ENCODE measurements at regions not wholly inside any gene's neighbourhood (a gene's known extent, or its start where the extent isn't known, plus 50 kb on each side); places are given as distances from the start of the nearest gene placed in this dataset.

- TF ChIP-seq ZFX (IDR thresholded peaks at IDR 0.05): no peak
- TF ChIP-seq, protein P1, sequence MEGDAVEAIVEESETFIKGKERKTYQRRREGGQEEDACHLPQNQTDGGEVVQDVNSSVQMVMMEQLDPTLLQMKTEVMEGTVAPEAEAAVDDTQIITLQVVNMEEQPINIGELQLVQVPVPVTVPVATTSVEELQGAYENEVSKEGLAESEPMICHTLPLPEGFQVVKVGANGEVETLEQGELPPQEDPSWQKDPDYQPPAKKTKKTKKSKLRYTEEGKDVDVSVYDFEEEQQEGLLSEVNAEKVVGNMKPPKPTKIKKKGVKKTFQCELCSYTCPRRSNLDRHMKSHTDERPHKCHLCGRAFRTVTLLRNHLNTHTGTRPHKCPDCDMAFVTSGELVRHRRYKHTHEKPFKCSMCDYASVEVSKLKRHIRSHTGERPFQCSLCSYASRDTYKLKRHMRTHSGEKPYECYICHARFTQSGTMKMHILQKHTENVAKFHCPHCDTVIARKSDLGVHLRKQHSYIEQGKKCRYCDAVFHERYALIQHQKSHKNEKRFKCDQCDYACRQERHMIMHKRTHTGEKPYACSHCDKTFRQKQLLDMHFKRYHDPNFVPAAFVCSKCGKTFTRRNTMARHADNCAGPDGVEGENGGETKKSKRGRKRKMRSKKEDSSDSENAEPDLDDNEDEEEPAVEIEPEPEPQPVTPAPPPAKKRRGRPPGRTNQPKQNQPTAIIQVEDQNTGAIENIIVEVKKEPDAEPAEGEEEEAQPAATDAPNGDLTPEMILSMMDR (conservative IDR thresholded peaks at IDR 0.05): no peak
Measured at GRCh38 chr10:130642926-130643325, 506.7 kb downstream of the GLRX3 start.

GRCh38 chr10:130647341-130647740 is 511.1 kb downstream of the GLRX3 start:
- no peak overlapping the region for H3K27ac ChIP-seq
- TF ChIP-seq, protein P1 (conservative IDR thresholded peaks at IDR 0.05): no peak
- TF ChIP-seq ZFX (IDR thresholded peaks at IDR 0.05): no peak

More at GRCh38 chr10:130642926-130643325, 506.7 kb downstream of the GLRX3 start:
- no peak overlapping the region for H3K27ac ChIP-seq

GRCh38 chr10:130648807-130649206 is 512.6 kb downstream of the GLRX3 start:
- H3K27ac ChIP-seq: no peak overlapping the region
- TF ChIP-seq ZFX (IDR thresholded peaks at IDR 0.05): no peak
- TF ChIP-seq, protein P1 (conservative IDR thresholded peaks at IDR 0.05): no peak

GRCh38 chr10:130652544-130652943 is 516.4 kb downstream of the GLRX3 start:
- TF ChIP-seq ZFX (IDR thresholded peaks at IDR 0.05): no peak
- TF ChIP-seq, protein P1 (conservative IDR thresholded peaks at IDR 0.05): no peak
- no peak overlapping the region for H3K27ac ChIP-seq

DNA sequence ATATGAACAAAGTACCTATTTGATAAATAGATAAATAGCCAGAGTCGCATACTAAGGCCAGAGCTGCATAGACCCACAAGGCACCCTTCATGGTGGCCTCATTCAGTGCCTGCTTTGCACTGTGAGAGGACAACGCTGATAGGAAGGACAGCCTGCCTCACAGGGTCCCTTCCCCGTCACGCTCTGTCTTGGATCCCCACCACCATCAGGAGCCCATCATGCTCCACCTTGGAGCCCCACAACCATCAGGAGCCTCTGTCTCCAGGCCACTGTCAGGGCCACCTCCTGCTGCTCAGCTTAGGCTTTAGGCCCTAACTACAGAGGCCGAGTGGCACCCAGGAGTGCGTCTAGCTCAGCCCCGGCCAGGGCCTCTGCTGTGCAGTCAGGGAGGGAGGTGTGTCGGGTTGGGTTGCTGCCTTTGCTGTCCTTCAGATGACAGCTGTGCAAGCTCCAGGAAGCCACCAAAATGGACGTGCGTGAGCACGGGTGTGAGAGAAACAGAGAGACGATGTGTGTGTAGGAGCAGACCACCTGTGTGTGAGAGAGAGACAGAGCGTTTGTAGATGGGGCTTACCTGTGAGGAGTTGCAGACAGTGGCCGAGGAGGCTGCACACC is 516.9 kb downstream of the GLRX3 start:
- TF ChIP-seq, protein P1 (conservative IDR thresholded peaks at IDR 0.05): no peak
- no peak for TF ChIP-seq ZFX (IDR thresholded peaks at IDR 0.05)
- no peak overlapping the region for H3K27ac ChIP-seq

DNA sequence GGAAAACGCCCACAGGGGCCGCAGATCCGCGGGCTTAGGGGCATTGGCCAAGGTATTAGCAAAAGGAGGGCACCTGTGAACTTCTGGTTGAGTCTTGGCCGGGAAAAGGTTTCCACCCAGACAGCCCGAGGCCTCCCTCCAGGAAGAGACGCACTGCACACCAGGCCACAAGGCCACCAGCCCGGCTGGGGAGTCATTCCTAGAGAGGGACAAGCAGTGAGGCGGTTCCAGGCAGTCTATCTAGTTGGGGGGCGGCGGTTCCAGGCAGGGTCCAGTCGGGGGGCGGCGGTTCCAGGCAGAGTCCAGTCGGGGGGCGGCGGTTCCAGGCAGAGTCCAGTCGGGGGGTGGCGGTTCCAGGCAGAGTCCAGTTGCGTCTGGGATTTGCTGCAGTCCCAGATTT is 518.5 kb downstream of the GLRX3 start:
- H3K27ac ChIP-seq: no peak overlapping the region
- TF ChIP-seq, protein P1 (conservative IDR thresholded peaks at IDR 0.05): no peak
- no peak for TF ChIP-seq ZFX (IDR thresholded peaks at IDR 0.05)

GRCh38 chr10:130655313-130656186 is 519.4 kb downstream of the GLRX3 start:
- TF ChIP-seq, protein P1 (conservative IDR thresholded peaks at IDR 0.05): no peak
- no peak for TF ChIP-seq ZFX (IDR thresholded peaks at IDR 0.05)
- no peak overlapping the region for H3K27ac ChIP-seq
